NT2/D1 (cell line): ENCODE measurements at regions not wholly inside any gene's neighbourhood (a gene's known extent, or its start where the extent isn't known, plus 50 kb on each side); places are given as distances from the start of the nearest gene placed in this dataset.

Source experiments
- DNase-seq: peaks from one replicate; pipeline ENCODE4 v3.0.0-alpha.2; 2011; ENCODE audit warnings: low read depth, low spot score
- H3K27me3 ChIP-seq: 2 replicates; pipeline ENCODE4 v1.6.0; 2011; ENCODE audit warnings: mild to moderate bottlenecking; ENCODE audit not compliant: insufficient read length, insufficient read depth
- H3K36me3 ChIP-seq: 2 replicates; pipeline ENCODE4 v1.6.1; 2011; ENCODE audit warnings: mild to moderate bottlenecking, low read length, mixed read lengths; ENCODE audit not compliant: insufficient read depth, insufficient read length
- H3K4me1 ChIP-seq: 2 replicates; pipeline ENCODE4 v1.5.1; 2011; ENCODE audit not compliant: insufficient read depth, insufficient read length
- H3K4me3 ChIP-seq: 2 replicates; pipeline ENCODE4 v1.5.1; 2011; ENCODE audit warnings: low read depth; ENCODE audit not compliant: insufficient read length
- H3K9ac ChIP-seq: 2 replicates; pipeline ENCODE4 v1.6.0; 2011; ENCODE audit warnings: low read depth; ENCODE audit not compliant: insufficient read length
- H3K9me3 ChIP-seq: 2 replicates; pipeline ENCODE4 v1.5.1; 2011; ENCODE audit warnings: mild to moderate bottlenecking, low read length; ENCODE audit not compliant: insufficient read depth
- SUZ12 ChIP-seq: IDR thresholded peaks from 2 replicates; pipeline ENCODE4 v1.6.1; 2011; ENCODE audit not compliant: insufficient read length, insufficient read depth; ENCODE audit errors: extremely low read depth
- YY1 ChIP-seq: IDR thresholded peaks from 2 replicates; pipeline ENCODE4 v1.6.1; 2011; ENCODE audit not compliant: insufficient read length, insufficient read depth
- ZNF274 ChIP-seq: IDR thresholded peaks from 2 replicates; pipeline ENCODE4 v1.6.1; 2011; ENCODE audit warnings: mild to moderate bottlenecking, low read depth, low read length

DNA sequence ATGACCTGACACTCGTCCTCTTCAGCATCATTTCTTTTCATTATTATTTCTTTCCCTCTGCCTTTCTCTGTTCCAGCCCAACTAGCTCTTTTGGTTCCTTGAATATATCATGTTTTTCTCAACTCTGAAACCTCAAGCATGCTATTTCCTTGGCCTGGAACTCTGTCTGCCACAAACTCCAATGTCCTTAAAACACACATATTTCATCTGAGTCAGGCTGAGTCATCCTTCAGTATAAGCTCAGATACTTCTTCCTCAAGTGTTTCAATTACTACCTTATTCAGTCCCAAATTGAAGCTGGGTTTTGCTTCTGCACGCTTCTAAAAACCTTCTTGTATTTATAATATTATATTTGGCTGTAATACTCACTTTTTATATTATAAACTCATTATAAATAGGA, 424.2 kb downstream of the PDGFC start:
- Histone ChIP-seq H3K9ac (no peak overlapping the region), H3K9me3 (no peaks in the 10 kb centered on the region), H3K27me3 (no peaks in the 10 kb centered on the region), H3K4me3 (no peak overlapping the region), H3K36me3 (no peaks in the 10 kb centered on the region), H3K4me1 (no peaks in the 10 kb centered on the region)
- no peak for TF ChIP-seq SUZ12
- no peak for TF ChIP-seq YY1
- no peak for DNase-seq

- no peak overlapping the region for H3K4me3 ChIP-seq
- no peaks in the 10 kb centered on the region for H3K4me1 ChIP-seq
- no peaks in the 10 kb centered on the region for H3K27me3 ChIP-seq
- H3K9ac ChIP-seq, result no peak overlapping the region
- TF ChIP-seq SUZ12, result no peak
- no peak for TF ChIP-seq ZNF274
- TF ChIP-seq YY1, result no peak
- H3K36me3 ChIP-seq, result no peaks in the 10 kb centered on the region
- no peak for DNase-seq
- H3K9me3 ChIP-seq, result no peaks in the 10 kb centered on the region
Observed at GRCh38 chr4:156545003-156545785, 426.4 kb downstream of the PDGFC start.

DNA sequence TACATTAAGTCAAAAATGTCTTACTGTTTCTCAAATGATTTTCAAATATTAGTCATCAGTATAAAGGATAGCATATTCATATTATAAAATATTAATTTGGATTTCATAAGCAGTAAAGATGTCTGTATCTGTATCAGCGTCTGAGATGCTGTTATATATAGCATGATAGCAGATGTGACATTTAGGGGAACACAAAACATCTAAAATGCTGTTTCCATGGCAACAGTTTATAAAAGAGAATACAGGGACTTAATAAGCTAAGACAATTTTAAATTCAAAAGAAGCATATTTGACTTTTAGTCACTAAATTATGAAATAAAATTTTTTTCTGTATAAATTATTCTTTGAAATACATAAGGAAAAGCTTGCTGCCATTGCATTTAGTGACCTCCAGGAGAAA, 432.2 kb downstream of the PDGFC start:
- H3K36me3 ChIP-seq, result no peaks in the 10 kb centered on the region
- H3K9ac ChIP-seq, result no peak overlapping the region
- H3K9me3 ChIP-seq, result no peaks in the 10 kb centered on the region
- no peaks in the 10 kb centered on the region for H3K4me1 ChIP-seq
- no peak for DNase-seq
- no peak overlapping the region for H3K4me3 ChIP-seq
- no peaks in the 10 kb centered on the region for H3K27me3 ChIP-seq
- TF ChIP-seq SUZ12 (no peak), YY1 (no peak), ZNF274 (no peak)

GRCh38 chr4:156538651-156539257, 432.8 kb downstream of the PDGFC start:
- TF ChIP-seq SUZ12, result no peak
- no peak for TF ChIP-seq ZNF274
- TF ChIP-seq YY1, result no peak
- Histone ChIP-seq H3K27me3 (no peaks in the 10 kb centered on the region), H3K4me1 (no peaks in the 10 kb centered on the region), H3K36me3 (no peaks in the 10 kb centered on the region), H3K9me3 (no peaks in the 10 kb centered on the region), H3K4me3 (no peak overlapping the region), H3K9ac (no peak overlapping the region)
- no peak for DNase-seq

GRCh38 chr4:156538210-156538609, 433.4 kb downstream of the PDGFC start:
- no peak for DNase-seq
- no peaks in the 10 kb centered on the region for H3K9me3 ChIP-seq

DNA sequence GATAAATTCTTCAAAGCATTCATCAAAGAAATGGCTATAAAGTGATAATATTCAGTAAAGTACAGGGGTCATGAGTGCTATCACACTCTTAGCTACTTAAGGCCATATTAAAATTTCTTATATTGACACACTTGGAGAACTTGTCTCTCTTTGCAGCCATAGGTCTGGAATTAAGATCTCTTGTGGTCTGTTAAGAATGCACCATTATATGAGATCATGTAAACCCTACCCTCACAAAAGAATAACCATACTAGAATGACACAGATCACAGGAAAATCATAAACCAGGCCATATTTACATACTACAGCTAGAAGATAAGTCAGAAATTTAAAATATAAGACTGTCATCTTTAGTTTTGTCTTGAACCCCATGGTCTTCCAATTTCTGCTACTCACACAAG, 434.3 kb downstream of the PDGFC start:
- no peak for DNase-seq
- Histone ChIP-seq H3K4me1 (no peaks in the 10 kb centered on the region), H3K36me3 (no peaks in the 10 kb centered on the region), H3K27me3 (no peaks in the 10 kb centered on the region), H3K9me3 (no peaks in the 10 kb centered on the region), H3K4me3 (no peak overlapping the region), H3K9ac (no peak overlapping the region)
- TF ChIP-seq SUZ12 (no peak), ZNF274 (no peak), YY1 (no peak)

More at GRCh38 chr4:156538210-156538609, 433.4 kb downstream of the PDGFC start:
- no peaks in the 10 kb centered on the region for H3K4me1 ChIP-seq
- TF ChIP-seq SUZ12, result no peak
- TF ChIP-seq YY1, result no peak
- no peak for TF ChIP-seq ZNF274
- no peak overlapping the region for H3K4me3 ChIP-seq
- H3K27me3 ChIP-seq, result no peaks in the 10 kb centered on the region
- H3K36me3 ChIP-seq, result no peaks in the 10 kb centered on the region
- no peak overlapping the region for H3K9ac ChIP-seq

GRCh38 chr4:156536661-156537060, 434.9 kb downstream of the PDGFC start:
- Histone ChIP-seq H3K9ac (no peak overlapping the region), H3K36me3 (no peaks in the 10 kb centered on the region), H3K4me3 (no peak overlapping the region), H3K27me3 (no peaks in the 10 kb centered on the region), H3K4me1 (no peaks in the 10 kb centered on the region), H3K9me3 (no peaks in the 10 kb centered on the region)
- DNase-seq, result no peak
- TF ChIP-seq SUZ12 (no peak), YY1 (no peak), ZNF274 (no peak)

DNA sequence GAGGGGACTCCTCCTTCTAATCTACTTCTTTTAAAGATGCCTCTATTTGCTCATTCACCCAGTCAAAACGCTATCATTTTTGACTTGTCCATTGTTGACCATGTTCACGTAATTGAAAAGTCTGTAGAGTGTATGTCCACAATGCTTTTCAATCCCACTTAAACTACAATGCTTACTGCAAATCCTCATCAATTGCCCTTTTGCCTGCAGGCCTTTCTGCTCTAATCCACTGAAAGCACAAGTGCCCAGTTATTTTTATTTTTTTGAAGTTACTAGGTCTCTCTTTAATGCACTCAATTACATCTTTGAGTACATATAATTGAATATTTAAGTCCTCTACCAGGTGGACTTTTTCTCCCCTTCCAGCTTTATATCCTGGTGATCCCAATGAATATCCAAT, 437.4 kb downstream of the PDGFC start:
- H3K36me3 ChIP-seq, result no peaks in the 10 kb centered on the region
- H3K27me3 ChIP-seq, result no peaks in the 10 kb centered on the region
- TF ChIP-seq SUZ12 (no peak), ZNF274 (no peak), YY1 (no peak)
- DNase-seq, result no peak
- H3K4me3 ChIP-seq, result no peak overlapping the region
- no peak overlapping the region for H3K9ac ChIP-seq
- no peaks in the 10 kb centered on the region for H3K4me1 ChIP-seq
- H3K9me3 ChIP-seq, result no peaks in the 10 kb centered on the region
